Neutrophil (primary cell): ENCODE measurements at regions not wholly inside any gene's neighbourhood (a gene's known extent, or its start where the extent isn't known, plus 50 kb on each side); places are given as distances from the start of the nearest gene placed in this dataset.

Source experiments
- H3K27ac ChIP-seq: fragments of 200-600 bp; sonication (generic); 2 replicates; pipeline ENCODE4 v1.5.1; 2016; ENCODE audit warnings: mild to moderate bottlenecking, moderate library complexity
- H3K27me3 ChIP-seq: fragments of 200-600 bp; sonication (generic); 2 replicates; pipeline ENCODE4 v1.6.0; 2016; ENCODE audit warnings: mild to moderate bottlenecking
- H3K36me3 ChIP-seq: fragments of 200-600 bp; sonication (generic); 2 replicates; pipeline ENCODE4 v1.5.1; 2017
- H3K4me1 ChIP-seq, 2 experiments: fragments of 200-600 bp in 1 of 2; sonication (generic) in 1 of 2; 1 replicate in 1 of 2; 2 replicates in 1 of 2; pipeline versions ENCODE4 v1.5.1 to v1.6.1; 2013 to 2016; ENCODE audit warnings: low read depth in 1 of 2, low read length in 1 of 2, mild to moderate bottlenecking in 1 of 2, moderate library complexity in 1 of 2; ENCODE audit not compliant: control insufficient read depth in 1 of 2, insufficient read depth in 1 of 2
- H3K4me3 ChIP-seq, 2 experiments: fragments of 200-600 bp in 1 of 2; sonication (generic) in 1 of 2; 1 replicate in 1 of 2; 2 replicates in 1 of 2; pipeline ENCODE4 v1.5.1; 2013 to 2016; ENCODE audit warnings: low read depth in 1 of 2, low read length in 1 of 2, mild to moderate bottlenecking in 1 of 2, moderate library complexity in 1 of 2
- H3K9me3 ChIP-seq: fragments of 200-600 bp; sonication (generic); 2 replicates; pipeline ENCODE4 v1.5.1; 2016
- TF ChIP-seq, protein P1 (sequence below): fragments of 200-600 bp; sonication (generic); IDR thresholded peaks from 2 replicates; pipeline ENCODE4 v1.5.1; 2016; ENCODE audit warnings: antibody characterized with exemption

GRCh38 chr21:22657781-22658180 is 1659.6 kb downstream of the NCAM2 start:
- H3K4me3 ChIP-seq: no peak overlapping the region
- no peaks in the 10 kb centered on the region for H3K4me1 ChIP-seq
- TF ChIP-seq, protein P1, sequence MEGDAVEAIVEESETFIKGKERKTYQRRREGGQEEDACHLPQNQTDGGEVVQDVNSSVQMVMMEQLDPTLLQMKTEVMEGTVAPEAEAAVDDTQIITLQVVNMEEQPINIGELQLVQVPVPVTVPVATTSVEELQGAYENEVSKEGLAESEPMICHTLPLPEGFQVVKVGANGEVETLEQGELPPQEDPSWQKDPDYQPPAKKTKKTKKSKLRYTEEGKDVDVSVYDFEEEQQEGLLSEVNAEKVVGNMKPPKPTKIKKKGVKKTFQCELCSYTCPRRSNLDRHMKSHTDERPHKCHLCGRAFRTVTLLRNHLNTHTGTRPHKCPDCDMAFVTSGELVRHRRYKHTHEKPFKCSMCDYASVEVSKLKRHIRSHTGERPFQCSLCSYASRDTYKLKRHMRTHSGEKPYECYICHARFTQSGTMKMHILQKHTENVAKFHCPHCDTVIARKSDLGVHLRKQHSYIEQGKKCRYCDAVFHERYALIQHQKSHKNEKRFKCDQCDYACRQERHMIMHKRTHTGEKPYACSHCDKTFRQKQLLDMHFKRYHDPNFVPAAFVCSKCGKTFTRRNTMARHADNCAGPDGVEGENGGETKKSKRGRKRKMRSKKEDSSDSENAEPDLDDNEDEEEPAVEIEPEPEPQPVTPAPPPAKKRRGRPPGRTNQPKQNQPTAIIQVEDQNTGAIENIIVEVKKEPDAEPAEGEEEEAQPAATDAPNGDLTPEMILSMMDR: no peak
- H3K9me3 ChIP-seq: no peaks in the 10 kb centered on the region
- H3K36me3 ChIP-seq: no peaks in the 10 kb centered on the region
- no peak overlapping the region for H3K27ac ChIP-seq
- no peaks in the 10 kb centered on the region for H3K27me3 ChIP-seq

DNA sequence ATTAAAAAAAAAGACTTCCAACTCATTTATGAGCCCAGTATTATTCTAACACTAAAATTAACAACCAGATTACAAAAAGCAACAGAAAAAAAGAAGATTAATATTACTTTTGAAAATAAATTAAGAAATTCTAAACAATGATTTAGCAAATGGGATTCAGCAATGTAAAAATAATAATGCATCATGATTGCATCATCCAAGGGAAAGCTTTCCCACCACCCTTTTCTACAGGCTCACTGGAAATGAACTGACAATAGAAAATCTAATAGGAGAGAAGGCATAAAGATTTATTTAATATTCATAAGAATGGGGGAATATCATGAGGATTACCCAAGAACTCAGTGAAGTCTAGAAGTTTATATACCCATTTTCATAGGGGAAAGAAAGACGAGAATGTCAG is 1671.9 kb downstream of the NCAM2 start:
- TF ChIP-seq, protein P1: no peak
- Histone ChIP-seq H3K27me3 (no peaks in the 10 kb centered on the region), H3K27ac (no peak overlapping the region), H3K4me3 (no peak overlapping the region), H3K4me1 (no peaks in the 10 kb centered on the region), H3K36me3 (no peaks in the 10 kb centered on the region), H3K9me3 (no peaks in the 10 kb centered on the region)

GRCh38 chr21:22679207-22679606 is 1681.0 kb downstream of the NCAM2 start:
- Histone ChIP-seq H3K27me3 (no peaks in the 10 kb centered on the region), H3K4me3 (no peak overlapping the region), H3K4me1 (no peaks in the 10 kb centered on the region), H3K27ac (no peak overlapping the region), H3K36me3 (no peaks in the 10 kb centered on the region), H3K9me3 (no peaks in the 10 kb centered on the region)
- TF ChIP-seq, protein P1: no peak

- Histone ChIP-seq H3K27me3 (no peaks in the 10 kb centered on the region), H3K4me3 (no peak overlapping the region), H3K36me3 (no peaks in the 10 kb centered on the region), H3K27ac (no peak overlapping the region), H3K9me3 (no peaks in the 10 kb centered on the region), H3K4me1 (no peaks in the 10 kb centered on the region)
- TF ChIP-seq, protein P1: no peak
Observed at GRCh38 chr21:22691658-22692057, 1693.4 kb downstream of the NCAM2 start.

- Histone ChIP-seq H3K4me3 (no peak overlapping the region), H3K27me3 (no peaks in the 10 kb centered on the region), H3K27ac (no peak overlapping the region), H3K9me3 (no peaks in the 10 kb centered on the region), H3K4me1 (no peaks in the 10 kb centered on the region), H3K36me3 (no peaks in the 10 kb centered on the region)
- TF ChIP-seq, protein P1: no peak
Observed at GRCh38 chr21:22703521-22703920, 1705.3 kb downstream of the NCAM2 start.

DNA sequence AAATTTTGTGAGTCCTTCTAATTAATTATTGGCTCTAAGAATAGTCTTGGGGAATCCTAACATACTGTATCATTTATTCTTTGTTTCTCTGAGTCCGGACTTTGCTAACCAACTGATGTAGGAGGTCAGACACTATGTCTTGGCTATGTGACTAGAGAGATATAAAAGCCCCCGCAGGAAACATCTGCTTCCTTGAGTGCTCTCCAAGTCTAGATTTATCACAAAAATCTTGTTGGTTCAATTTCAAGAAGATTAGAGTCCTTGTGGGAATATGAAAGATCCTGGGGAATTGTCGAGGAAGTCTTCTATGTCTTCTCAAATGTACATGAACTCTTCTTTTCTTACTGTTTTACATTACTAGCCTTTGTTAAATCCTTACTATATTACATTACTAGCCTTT is 1712.5 kb downstream of the NCAM2 start:
- Histone ChIP-seq H3K27me3 (no peaks in the 10 kb centered on the region), H3K36me3 (no peaks in the 10 kb centered on the region), H3K4me1 (no peaks in the 10 kb centered on the region), H3K9me3 (no peaks in the 10 kb centered on the region), H3K27ac (no peak overlapping the region), H3K4me3 (no peak overlapping the region)
- TF ChIP-seq, protein P1: no peak
